AG04450 (cell line): ENCODE measurements at regions not wholly inside any gene's neighbourhood (a gene's known extent, or its start where the extent isn't known, plus 50 kb on each side); places are given as distances from the start of the nearest gene placed in this dataset.

ENCODE experiments used
- CTCF ChIA-PET: fragments of 300-600, 350-600 bp; formaldehyde crosslinking; extraction: SDS; loops from one replicate; lab custom pipeline; 2022; ENCODE audit warnings: antibody characterized with exemption, inconsistent platforms; lab: Charles Lee
- POLR2A ChIA-PET: fragments of 350-600 bp; formaldehyde crosslinking; extraction: SDS; loops from one replicate; lab custom pipeline; 2021; ENCODE audit warnings: antibody characterized with exemption, inconsistent platforms; lab: Yijun Ruan, JAX
- DNase-seq: peaks from one replicate; pipeline ENCODE4 v3.0.0-alpha.2; 2011; ENCODE audit warnings: low read depth, low spot score
- H3K27ac ChIP-seq: one replicate; pipeline ENCODE4 v1.5.1; 2012; ENCODE audit warnings: low read depth, low read length, control low read depth
- H3K27me3 ChIP-seq: one replicate; pipeline ENCODE4 v1.6.0; 2012; ENCODE audit warnings: low read length; ENCODE audit not compliant: control insufficient read depth, insufficient read depth
- H3K4me3 ChIP-seq: 2 replicates; pipeline ENCODE4 v1.5.1; 2011; ENCODE audit warnings: mild to moderate bottlenecking, low read depth, low read length, control low read depth
- H3K9me3 ChIP-seq: 2 replicates; pipeline ENCODE4 v1.5.1; 2012; ENCODE audit warnings: low read length; ENCODE audit not compliant: control insufficient read depth, insufficient read depth
- CTCF ChIP-seq: IDR thresholded peaks from 2 replicates; pipeline ENCODE4 v1.5.1; 2011; ENCODE audit warnings: low read depth, low read length, control low read depth, inconsistent platforms

GRCh38 chr3:18295171-18295920 lies 129.8 kb downstream of the SATB1 start:
- TF ChIP-seq CTCF: peak; percentile 38
- ChIA-PET POLR2A (no interaction called here), CTCF (interaction anchor here (0.8 to 1.5 kb wide), 3 partner anchors 65 to 401 kb away, joined by 3 to 4 read pairs (median 3); no protein-coding TSS in a partner anchor)
- Histone ChIP-seq H3K4me3 (no peak overlapping the region), H3K27ac (no peak overlapping the region), H3K27me3 (no peaks in the 10 kb centered on the region), H3K9me3 (no peaks in the 10 kb centered on the region)
- no peak for DNase-seq

GRCh38 chr3:18290157-18290556 lies 135.0 kb downstream of the SATB1 start:
- no peak overlapping the region for H3K4me3 ChIP-seq
- ChIA-PET POLR2A (no interaction called here), CTCF (no interaction called here)
- no peaks in the 10 kb centered on the region for H3K9me3 ChIP-seq
- no peak for DNase-seq
- H3K27me3 ChIP-seq: no peaks in the 10 kb centered on the region
- no peak for TF ChIP-seq CTCF
- H3K27ac ChIP-seq: no peak overlapping the region

GRCh38 chr3:18288243-18288642 lies 136.9 kb downstream of the SATB1 start:
- ChIA-PET POLR2A (no interaction called here), CTCF (no interaction called here)
- H3K9me3 ChIP-seq: no peaks in the 10 kb centered on the region
- no peak for TF ChIP-seq CTCF
- DNase-seq: no peak
- H3K4me3 ChIP-seq: no peak overlapping the region
- H3K27me3 ChIP-seq: no peaks in the 10 kb centered on the region
- H3K27ac ChIP-seq: no peak overlapping the region

GRCh38 chr3:18284716-18285115 lies 140.4 kb downstream of the SATB1 start:
- Histone ChIP-seq H3K9me3 (no peaks in the 10 kb centered on the region), H3K4me3 (no peak overlapping the region), H3K27me3 (no peaks in the 10 kb centered on the region), H3K27ac (no peak overlapping the region)
- no peak for DNase-seq
- ChIA-PET POLR2A (no interaction called here), CTCF (no interaction called here)
- TF ChIP-seq CTCF: no peak

- no peaks in the 10 kb centered on the region for H3K27me3 ChIP-seq
- POLR2A ChIA-PET: no interaction called here
- CTCF ChIA-PET: no interaction called here
- no peak overlapping the region for H3K4me3 ChIP-seq
- no peak overlapping the region for H3K27ac ChIP-seq
- DNase-seq: no peak
- TF ChIP-seq CTCF: no peak
- no peaks in the 10 kb centered on the region for H3K9me3 ChIP-seq
These were observed 141.5 kb downstream of the SATB1 start for GRCh38 chr3:18283680-18284079.
